Body of pancreas (tissue), 4 donors: ENCODE measurements at regions not wholly inside any gene's neighbourhood (a gene's known extent, or its start where the extent isn't known, plus 50 kb on each side); places are given as distances from the start of the nearest gene placed in this dataset.

ENCODE experiments used
- POLR2A ChIP-seq, 3 donors: fragments of 450-650 bp; IDR thresholded peaks; one replicate each; pipeline ENCODE4 v1.6.1; 2016; ENCODE audit warnings: antibody characterized with exemption in 3 of 3, mild to moderate bottlenecking in 2 of 3
- TF ChIP-seq, protein P1 (sequence below), 7 experiments: fragments of 450-650 bp in 4 of 7; fragments of 200-600 bp in 3 of 7; sonication (generic) in 3 of 7; IDR thresholded peaks; one replicate each; pipeline ENCODE4 v1.5.1; 2016 to 2019; ENCODE audit warnings: antibody characterized with exemption in 7 of 7

DNA sequence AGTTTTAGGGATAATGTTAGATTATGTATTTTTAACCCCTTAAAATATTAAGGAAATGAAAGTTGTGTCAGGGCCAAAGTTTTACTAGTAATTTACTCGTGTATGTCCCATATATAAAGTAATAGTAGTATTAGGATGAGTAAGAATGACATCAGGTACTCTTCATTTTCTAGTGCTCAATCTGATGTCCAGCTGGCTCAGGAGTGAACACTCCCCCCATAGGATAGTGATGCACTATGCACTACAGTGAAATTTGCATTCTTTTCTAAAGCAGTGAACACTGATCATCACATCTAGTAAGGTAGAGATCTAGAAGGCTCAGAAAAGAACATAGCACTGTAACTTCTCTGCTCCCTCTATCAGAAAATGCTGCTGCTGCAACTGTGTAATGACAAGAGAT is 409.7 kb downstream of the GLUD2 start:
- TF ChIP-seq, protein P1, sequence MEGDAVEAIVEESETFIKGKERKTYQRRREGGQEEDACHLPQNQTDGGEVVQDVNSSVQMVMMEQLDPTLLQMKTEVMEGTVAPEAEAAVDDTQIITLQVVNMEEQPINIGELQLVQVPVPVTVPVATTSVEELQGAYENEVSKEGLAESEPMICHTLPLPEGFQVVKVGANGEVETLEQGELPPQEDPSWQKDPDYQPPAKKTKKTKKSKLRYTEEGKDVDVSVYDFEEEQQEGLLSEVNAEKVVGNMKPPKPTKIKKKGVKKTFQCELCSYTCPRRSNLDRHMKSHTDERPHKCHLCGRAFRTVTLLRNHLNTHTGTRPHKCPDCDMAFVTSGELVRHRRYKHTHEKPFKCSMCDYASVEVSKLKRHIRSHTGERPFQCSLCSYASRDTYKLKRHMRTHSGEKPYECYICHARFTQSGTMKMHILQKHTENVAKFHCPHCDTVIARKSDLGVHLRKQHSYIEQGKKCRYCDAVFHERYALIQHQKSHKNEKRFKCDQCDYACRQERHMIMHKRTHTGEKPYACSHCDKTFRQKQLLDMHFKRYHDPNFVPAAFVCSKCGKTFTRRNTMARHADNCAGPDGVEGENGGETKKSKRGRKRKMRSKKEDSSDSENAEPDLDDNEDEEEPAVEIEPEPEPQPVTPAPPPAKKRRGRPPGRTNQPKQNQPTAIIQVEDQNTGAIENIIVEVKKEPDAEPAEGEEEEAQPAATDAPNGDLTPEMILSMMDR (IDR thresholded peaks at IDR 0.05) = no peak
- TF ChIP-seq POLR2A (IDR thresholded peaks at IDR 0.05) = no peak
